PC-3 (cell line): ENCODE measurements at regions not wholly inside any gene's neighbourhood (a gene's known extent, or its start where the extent isn't known, plus 50 kb on each side); places are given as distances from the start of the nearest gene placed in this dataset.

Source experiments
- ATAC-seq: fragments of 200-7000 bp; cut with Tn5 transposase; 2 replicates; pipeline ENCODE4 v1.9.1; 2020; ENCODE audit warnings: mild to moderate bottlenecking, moderate library complexity
- BruUV-seq: library from RNA; stranded (reverse); fragments of 400-500 nt; replicated peaks from 2 replicates; lab custom pipeline; 2021; lab: Mats Ljungman, UMichigan
- CTCF ChIA-PET: fragments of 300-600 bp; sonication (Branson Sonifier 250); formaldehyde crosslinking; loops from one replicate; lab custom pipeline; 2022; ENCODE audit warnings: antibody characterized with exemption; lab: Charles Lee
- POLR2A ChIA-PET: fragments of 300-600 bp; sonication (Branson Sonifier 250); formaldehyde crosslinking; loops from one replicate; lab custom pipeline; 2022; ENCODE audit warnings: antibody characterized with exemption; ENCODE audit not compliant: unreplicated experiment; lab: Charles Lee
- DNase-seq: peaks from one replicate; pipeline ENCODE4 v3.0.0-alpha.2; 2015
- H2AFZ ChIP-seq: fragments of 300-600 bp; sonication (generic); 2 replicates; pipeline ENCODE4 v1.6.0; 2016; ENCODE audit warnings: antibody characterized with exemption, low read length
- H3F3A ChIP-seq: fragments of 300-600 bp; sonication (generic); one replicate; pipeline ENCODE4 v1.6.0; 2017; ENCODE audit warnings: antibody characterized with exemption, low read length, control low read depth, mild to moderate bottlenecking; ENCODE audit not compliant: unreplicated experiment
- H3K27ac ChIP-seq: fragments of 300-600 bp; sonication (generic); 2 replicates; pipeline ENCODE4 v1.5.1; 2016; ENCODE audit warnings: mild to moderate bottlenecking, low read length
- H3K27me3 ChIP-seq: fragments of 300-600 bp; sonication (generic); 2 replicates; pipeline ENCODE4 v1.6.1; 2016; ENCODE audit warnings: low read length, mixed read lengths
- H3K36me3 ChIP-seq: fragments of 300-600 bp; sonication (generic); 2 replicates; pipeline ENCODE4 v1.6.1; 2016; ENCODE audit warnings: low read depth, mixed run types, low read length, mixed read lengths
- H3K4me1 ChIP-seq: fragments of 300-600 bp; sonication (generic); 2 replicates; pipeline ENCODE4 v1.5.1; 2016; ENCODE audit warnings: low read length; ENCODE audit not compliant: insufficient read depth
- H3K4me2 ChIP-seq: fragments of 300-600 bp; sonication (generic); 2 replicates; pipeline ENCODE4 v1.6.0; 2016; ENCODE audit warnings: low read length
- H3K4me3 ChIP-seq: fragments of 300-600 bp; sonication (generic); 2 replicates; pipeline ENCODE4 v1.5.1; 2016; ENCODE audit warnings: mild to moderate bottlenecking, low read length, mixed read lengths
- H3K79me2 ChIP-seq: fragments of 300-600 bp; sonication (generic); 2 replicates; pipeline ENCODE4 v1.6.1; 2017; ENCODE audit warnings: low read length, mixed read lengths
- H3K9ac ChIP-seq: fragments of 300-600 bp; sonication (generic); 2 replicates; pipeline ENCODE4 v1.6.0; 2016; ENCODE audit warnings: mild to moderate bottlenecking, low read length
- H3K9me2 ChIP-seq: fragments of 300-600 bp; sonication (generic); replicated peaks from 2 replicates; pipeline ENCODE4 v1.6.1; 2016; ENCODE audit warnings: mixed run types, low read length, mixed read lengths
- H3K9me3 ChIP-seq: fragments of 300-600 bp; sonication (generic); 2 replicates; pipeline ENCODE4 v1.6.1; 2016; ENCODE audit warnings: low read length, mixed read lengths
- H4K20me1 ChIP-seq: fragments of 300-600 bp; sonication (generic); 2 replicates; pipeline ENCODE4 v1.6.1; 2016; ENCODE audit warnings: low read length, mixed read lengths
- CTCF ChIP-seq: fragments of 300-600 bp; sonication (generic); conservative IDR thresholded peaks from 2 replicates; pipeline ENCODE4 v1.5.1; 2017; ENCODE audit warnings: antibody characterized with exemption, low read depth, mild to moderate bottlenecking, low read length
- EZH2 ChIP-seq: fragments of 300-600 bp; sonication (generic); IDR thresholded peaks from one replicate; pipeline ENCODE4 v1.6.1; 2017; ENCODE audit warnings: antibody characterized with exemption, mild to moderate bottlenecking, low read length; ENCODE audit not compliant: unreplicated experiment
- EZH2phosphoT487 ChIP-seq: fragments of 300-600 bp; sonication (generic); IDR thresholded peaks from 2 replicates; pipeline ENCODE4 v1.6.1; 2018; ENCODE audit warnings: mild to moderate bottlenecking, antibody characterized with exemption, low read length, borderline replicate concordance
- intact Hi-C: fragments of 100-400 bp; cut with micrococcal nuclease; formaldehyde crosslinking; loops from 2 replicates; pipeline ENCODE4 v1.9.0; 2023

DNA sequence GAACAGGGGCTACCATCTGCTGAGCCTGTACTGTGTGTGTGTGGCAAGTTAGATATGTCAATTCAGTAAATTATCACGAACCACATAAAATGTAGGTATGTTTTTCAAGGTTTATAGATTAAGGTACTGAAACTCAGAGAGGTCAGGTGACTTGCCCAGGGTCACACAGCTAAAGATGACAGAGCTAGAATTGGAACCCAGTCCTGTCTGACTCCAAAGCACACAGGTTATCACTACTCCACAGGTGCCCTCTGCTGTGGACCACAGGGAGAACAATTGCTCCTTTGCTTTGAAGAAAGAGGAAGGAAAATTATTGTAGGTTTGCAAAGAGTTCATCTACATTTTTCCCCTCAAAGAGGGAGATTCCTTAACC lies 229.7 kb upstream of the AGAP1 start:
- peak overlapping the region; percentile 83 for H2AFZ ChIP-seq
- CTCF ChIA-PET = interaction anchor here (0.6 kb wide), 2 partner anchors 149 to 677 kb away, joined by 3 to 4 read pairs; no protein-coding TSS in a partner anchor
- no TSS peak for BruUV-seq
- no peaks in the 10 kb centered on the region for H3K36me3 ChIP-seq
- peaks cover 18% of the 10 kb centered on the region for H3K4me1 ChIP-seq
- peak overlapping the region; percentile 80 for H3K4me2 ChIP-seq
- H3K9me2 ChIP-seq = no peaks in the 10 kb centered on the region
- no peaks in the 10 kb centered on the region for H3K79me2 ChIP-seq
- peak overlapping the region; percentile 45 for H3K27ac ChIP-seq
- H3K4me3 ChIP-seq = peak overlapping the region; percentile 50; the same call in 1 of the 2 replicates
- H3K9ac ChIP-seq = peak overlapping the region; percentile 52
- intact Hi-C loops = loop anchor here (1.0 kb wide), 1 partner anchor 128 kb away; no protein-coding TSS in a partner anchor
- H3K27me3 ChIP-seq = no peaks in the 10 kb centered on the region
- H3K9me3 ChIP-seq = no peaks in the 10 kb centered on the region
- ATAC-seq (peak; percentile 45), DNase-seq (peak; percentile 29)
- no peak for TF ChIP-seq EZH2
- TF ChIP-seq EZH2phosphoT487 = no peak
- TF ChIP-seq CTCF = peak; percentile 41; the same call in 1 of the 2 replicates
- POLR2A ChIA-PET = no interaction called here
- no peaks in the 10 kb centered on the region for H4K20me1 ChIP-seq
- H3F3A ChIP-seq = no peaks in the 10 kb centered on the region

- H3K9me2 ChIP-seq = no peaks in the 10 kb centered on the region
- POLR2A ChIA-PET = no interaction called here
- H3K36me3 ChIP-seq = no peaks in the 10 kb centered on the region
- no TSS peak for BruUV-seq
- H3K79me2 ChIP-seq = no peaks in the 10 kb centered on the region
- H4K20me1 ChIP-seq = no peaks in the 10 kb centered on the region
- no peak overlapping the region for H3K4me2 ChIP-seq
- DNase-seq (no peak), ATAC-seq (no peak)
- intact Hi-C loops = loop anchor here (1.0 kb wide), 1 partner anchor 128 kb away; no protein-coding TSS in a partner anchor
- H3K27me3 ChIP-seq = no peaks in the 10 kb centered on the region
- H3F3A ChIP-seq = no peaks in the 10 kb centered on the region
- H3K9ac ChIP-seq = no peak overlapping the region
- H3K4me1 ChIP-seq = peaks cover 18% of the 10 kb centered on the region
- no peak overlapping the region for H3K27ac ChIP-seq
- H3K9me3 ChIP-seq = no peaks in the 10 kb centered on the region
- H2AFZ ChIP-seq = no peak overlapping the region; the same call in 1 of the 2 replicates
- TF ChIP-seq EZH2phosphoT487 (no peak), CTCF (0 out of 2 replicates have a peak, but pooled peaks have one; percentile 4)
- CTCF ChIA-PET = interaction anchor here (0.6 kb wide), 1 partner anchor 242 kb away, joined by 7 read pairs; no protein-coding TSS in a partner anchor
- H3K4me3 ChIP-seq = no peak overlapping the region
Observed at GRCh38 chr2:235264512-235264911, 229.3 kb upstream of the AGAP1 start.

DNA sequence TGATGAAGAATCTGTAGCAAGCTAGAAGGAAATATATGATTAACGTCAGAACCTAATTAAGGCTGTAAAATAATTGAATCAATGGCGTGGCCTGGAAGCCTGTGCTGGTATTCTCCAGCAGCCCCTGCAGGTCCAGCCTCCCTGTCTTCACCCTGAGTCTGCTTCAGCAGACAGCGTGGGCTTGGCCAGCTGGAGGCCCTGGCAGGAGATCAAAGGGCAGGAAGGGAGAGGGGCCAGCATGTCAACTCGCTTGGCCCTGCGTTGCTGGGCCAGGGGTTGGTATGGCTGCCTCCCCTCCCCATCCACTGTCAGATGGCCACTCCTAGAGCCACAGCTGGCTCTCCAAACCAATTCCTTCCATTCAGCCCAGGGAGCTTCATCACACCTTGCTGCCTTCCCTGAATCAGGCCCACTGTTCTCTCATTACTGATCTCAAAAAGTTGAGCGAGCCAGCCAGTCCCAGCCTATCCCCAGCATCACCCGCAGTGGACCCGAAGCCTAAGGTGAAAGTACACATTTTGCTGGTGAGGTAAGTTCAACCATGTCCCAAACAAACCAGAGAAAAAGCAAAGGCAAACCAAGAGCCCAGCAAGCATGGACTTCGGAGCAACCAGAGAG lies 228.4 kb upstream of the AGAP1 start:
- TF ChIP-seq EZH2phosphoT487 = no peak
- TF ChIP-seq CTCF = no peak
- TF ChIP-seq EZH2 = no peak
- Histone ChIP-seq H3K27ac (no peak overlapping the region), H3K4me3 (no peak overlapping the region), H4K20me1 (no peaks in the 10 kb centered on the region), H3K79me2 (no peaks in the 10 kb centered on the region), H3K9ac (no peak overlapping the region), H3K4me2 (no peak overlapping the region), H3K9me3 (no peaks in the 10 kb centered on the region), H3K4me1 (peaks cover 18% of the 10 kb centered on the region), H3K9me2 (no peaks in the 10 kb centered on the region), H3K27me3 (no peaks in the 10 kb centered on the region), H2AFZ (no peak overlapping the region), H3F3A (no peaks in the 10 kb centered on the region), H3K36me3 (no peaks in the 10 kb centered on the region)
- ChIA-PET CTCF (interaction anchor here (0.6 kb wide), 1 partner anchor 241 kb away, joined by 7 read pairs; no protein-coding TSS in a partner anchor), POLR2A (no interaction called here)
- ATAC-seq = no peak
- no peak for DNase-seq
- intact Hi-C loops = no loop called here
- no TSS peak for BruUV-seq
